ENCODE measurements at regions not wholly inside any gene's neighbourhood (a gene's known extent, or its start where the extent isn't known, plus 50 kb on each side); places are given as distances from the start of the nearest gene placed in this dataset.

DNA sequence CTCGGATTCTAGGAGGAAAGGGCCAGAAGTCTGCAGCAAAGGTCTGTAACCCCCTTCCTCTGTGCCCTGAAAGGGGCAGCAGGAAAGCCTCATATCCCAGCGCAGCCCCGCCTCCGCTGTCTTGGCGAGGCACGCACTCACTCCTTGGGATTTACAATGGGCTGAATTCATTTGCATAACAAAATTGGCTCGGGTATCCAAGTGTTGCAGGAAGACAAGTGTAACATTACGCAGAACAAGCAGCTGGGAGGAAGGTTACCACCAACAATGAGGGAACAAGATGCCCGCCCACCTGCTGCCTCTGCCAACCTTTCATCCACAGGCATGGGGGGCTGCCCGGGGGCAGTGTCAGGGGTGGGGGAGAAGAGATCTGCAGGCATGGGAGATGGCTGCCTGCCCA, 130.4 kb downstream of the MRM1 start:
- Histone ChIP-seq H3K27me3 (no peaks in the 10 kb centered on the region), H3K4me3 (no peak overlapping the region), H3K4me1 (ENCODE audit: low read depth) (peaks cover 21% of the 10 kb centered on the region), H3K9me3 (ENCODE audit: low read depth) (no peaks in the 10 kb centered on the region), H3K36me3 (no peaks in the 10 kb centered on the region), H3K27ac (no peak overlapping the region)
- TF ChIP-seq, protein P1, sequence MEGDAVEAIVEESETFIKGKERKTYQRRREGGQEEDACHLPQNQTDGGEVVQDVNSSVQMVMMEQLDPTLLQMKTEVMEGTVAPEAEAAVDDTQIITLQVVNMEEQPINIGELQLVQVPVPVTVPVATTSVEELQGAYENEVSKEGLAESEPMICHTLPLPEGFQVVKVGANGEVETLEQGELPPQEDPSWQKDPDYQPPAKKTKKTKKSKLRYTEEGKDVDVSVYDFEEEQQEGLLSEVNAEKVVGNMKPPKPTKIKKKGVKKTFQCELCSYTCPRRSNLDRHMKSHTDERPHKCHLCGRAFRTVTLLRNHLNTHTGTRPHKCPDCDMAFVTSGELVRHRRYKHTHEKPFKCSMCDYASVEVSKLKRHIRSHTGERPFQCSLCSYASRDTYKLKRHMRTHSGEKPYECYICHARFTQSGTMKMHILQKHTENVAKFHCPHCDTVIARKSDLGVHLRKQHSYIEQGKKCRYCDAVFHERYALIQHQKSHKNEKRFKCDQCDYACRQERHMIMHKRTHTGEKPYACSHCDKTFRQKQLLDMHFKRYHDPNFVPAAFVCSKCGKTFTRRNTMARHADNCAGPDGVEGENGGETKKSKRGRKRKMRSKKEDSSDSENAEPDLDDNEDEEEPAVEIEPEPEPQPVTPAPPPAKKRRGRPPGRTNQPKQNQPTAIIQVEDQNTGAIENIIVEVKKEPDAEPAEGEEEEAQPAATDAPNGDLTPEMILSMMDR (IDR thresholded peaks at IDR 0.05; ENCODE audit: low read depth, low read length) = no peak
- peak in 1 of 2 donors; percentile 15 for DNase-seq (ENCODE audit: low read depth in 1 of 2, low spot score in 1 of 2)

DNA sequence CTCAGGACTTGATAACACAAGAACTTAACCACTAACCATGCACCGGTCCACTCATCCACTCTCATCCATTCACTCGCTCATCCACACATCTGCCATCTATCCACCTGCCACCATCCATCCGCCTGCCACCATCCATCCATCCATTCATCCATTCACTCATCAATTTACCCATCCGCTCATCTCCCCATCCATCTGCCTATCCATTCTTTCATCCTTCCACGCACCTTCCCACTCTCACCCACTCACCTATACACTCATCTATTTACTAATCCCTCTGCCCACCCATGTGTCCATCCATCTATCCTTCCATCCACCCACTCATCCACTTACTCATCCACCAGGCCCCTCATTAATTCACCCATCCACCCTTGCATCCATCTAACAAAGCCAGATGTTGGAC, 131.0 kb downstream of the MRM1 start:
- H3K9me3 ChIP-seq (ENCODE audit: low read depth) = no peaks in the 10 kb centered on the region
- H3K27ac ChIP-seq = no peak overlapping the region
- peaks cover 19% of the 10 kb centered on the region for H3K4me1 ChIP-seq (ENCODE audit: low read depth)
- H3K27me3 ChIP-seq = no peaks in the 10 kb centered on the region
- TF ChIP-seq, protein P1 (IDR thresholded peaks at IDR 0.05; ENCODE audit: low read depth, low read length) = no peak
- H3K4me3 ChIP-seq = no peak overlapping the region
- DNase-seq (ENCODE audit: low read depth in 1 of 2, low spot score in 1 of 2) = no peak
- H3K36me3 ChIP-seq = no peaks in the 10 kb centered on the region

DNA sequence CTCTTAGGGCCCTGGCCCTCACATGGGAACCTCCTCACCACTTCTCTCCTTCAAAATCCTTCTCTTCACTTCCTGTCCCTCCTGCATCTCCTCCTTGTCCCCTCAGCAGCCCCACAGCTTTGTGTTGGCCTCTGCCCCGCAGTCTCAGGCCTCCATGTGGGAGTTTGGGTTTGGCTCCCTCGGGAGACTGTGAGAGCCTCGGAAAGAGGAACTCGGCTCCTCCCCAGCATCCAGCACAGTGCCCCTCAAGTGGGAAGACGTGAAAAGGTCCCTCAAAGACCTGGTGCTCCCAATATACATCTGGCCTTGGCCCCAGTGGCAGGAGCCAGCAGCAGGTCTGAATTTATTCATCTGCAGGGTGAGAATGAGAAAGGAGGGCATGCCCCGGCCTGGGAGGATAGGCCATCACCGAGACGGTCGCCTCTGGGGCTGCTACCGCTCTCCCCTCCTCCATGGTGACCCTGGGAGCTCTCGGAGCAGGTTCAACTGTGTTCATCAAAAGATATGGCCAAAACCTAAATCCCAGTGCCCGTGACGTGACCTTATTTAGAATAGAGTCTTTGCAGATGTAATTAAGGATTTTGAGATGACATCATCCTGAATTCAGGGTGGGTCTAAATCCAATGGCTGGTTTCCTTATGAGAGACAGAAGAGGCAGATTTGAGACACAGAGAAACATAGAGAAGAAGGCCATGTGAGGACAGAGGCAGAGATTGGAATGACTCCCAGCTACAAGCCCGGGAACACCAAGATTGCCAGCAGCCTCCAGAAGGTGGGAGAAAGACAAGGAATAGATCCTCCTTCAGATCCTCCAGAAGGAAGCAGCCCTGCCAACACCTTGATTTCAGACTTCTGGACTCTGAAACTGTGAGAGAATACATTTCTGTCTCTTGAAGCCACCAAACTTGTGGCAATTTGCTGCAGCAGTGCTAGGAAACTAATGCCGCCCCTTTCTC, 135.1 kb downstream of the MRM1 start:
- TF ChIP-seq, protein P1 (IDR thresholded peaks at IDR 0.05; ENCODE audit: low read depth, low read length) = no peak
- no peak overlapping the region for H3K27ac ChIP-seq
- DNase-seq (ENCODE audit: low read depth in 1 of 2, low spot score in 1 of 2) = no peak
- no peaks in the 10 kb centered on the region for H3K9me3 ChIP-seq (ENCODE audit: low read depth)
- no peaks in the 10 kb centered on the region for H3K36me3 ChIP-seq
- no peaks in the 10 kb centered on the region for H3K27me3 ChIP-seq
- no peak overlapping the region for H3K4me3 ChIP-seq
- no peaks in the 10 kb centered on the region for H3K4me1 ChIP-seq (ENCODE audit: low read depth)

DNA sequence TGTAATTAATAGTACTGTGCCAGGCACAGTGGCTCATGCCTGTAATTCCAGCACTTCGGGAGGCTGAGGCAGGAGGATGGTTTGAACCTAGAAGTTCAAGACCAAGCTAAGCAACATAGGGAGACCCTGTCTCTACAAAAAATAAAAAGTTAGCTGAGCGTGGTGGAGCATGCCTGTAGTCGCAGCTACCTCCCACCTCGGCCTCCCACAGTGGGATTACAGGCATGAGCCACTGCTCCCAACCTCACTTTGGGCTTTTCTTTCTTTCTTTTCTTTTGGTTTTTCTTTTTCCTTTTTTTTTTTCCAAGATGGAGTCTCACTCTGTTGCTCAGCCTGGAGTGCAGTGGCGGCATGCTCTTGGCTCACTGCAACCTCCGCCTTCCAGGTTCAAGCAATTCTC, 137.8 kb downstream of the MRM1 start:
- TF ChIP-seq, protein P1 (IDR thresholded peaks at IDR 0.05; ENCODE audit: low read depth, low read length) = no peak
- H3K4me3 ChIP-seq = no peak overlapping the region
- peaks cover 3% of the 10 kb centered on the region for H3K4me1 ChIP-seq (ENCODE audit: low read depth)
- H3K9me3 ChIP-seq (ENCODE audit: low read depth) = no peaks in the 10 kb centered on the region
- no peaks in the 10 kb centered on the region for H3K36me3 ChIP-seq
- no peak for DNase-seq (ENCODE audit: low read depth in 1 of 2, low spot score in 1 of 2)
- H3K27me3 ChIP-seq = no peaks in the 10 kb centered on the region
- H3K27ac ChIP-seq = no peak overlapping the region

DNA sequence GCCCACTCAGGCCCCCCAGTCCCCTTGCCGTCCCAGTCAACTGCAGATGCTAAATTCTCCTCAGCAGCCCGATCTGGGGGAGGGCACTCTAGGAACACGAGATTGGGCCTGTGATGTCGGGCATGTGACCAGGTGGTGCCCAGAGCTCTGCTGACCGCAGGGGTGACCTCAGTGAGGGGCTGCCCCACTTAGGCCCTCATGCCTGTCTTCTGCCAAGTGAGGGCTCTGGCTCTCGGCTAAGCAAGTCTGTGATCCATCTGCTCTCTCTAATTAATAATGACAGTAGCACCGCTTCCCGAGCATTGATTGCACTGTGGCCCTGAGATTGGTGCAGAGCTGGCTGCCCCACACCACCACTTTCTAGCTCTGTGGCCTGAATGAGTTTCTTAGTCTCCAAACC, 138.8 kb downstream of the MRM1 start:
- Histone ChIP-seq H3K4me1 (ENCODE audit: low read depth) (peaks cover 3% of the 10 kb centered on the region), H3K36me3 (no peaks in the 10 kb centered on the region), H3K4me3 (no peak overlapping the region), H3K9me3 (ENCODE audit: low read depth) (no peaks in the 10 kb centered on the region), H3K27ac (no peak overlapping the region), H3K27me3 (no peaks in the 10 kb centered on the region)
- TF ChIP-seq, protein P1 (IDR thresholded peaks at IDR 0.05; ENCODE audit: low read depth, low read length) = no peak
- DNase-seq (ENCODE audit: low read depth in 1 of 2, low spot score in 1 of 2) = no peak

Measured in cardiac muscle cell (in vitro differentiated cells and primary cell).